ENCODE measurements at regions not wholly inside any gene's neighbourhood (a gene's known extent, or its start where the extent isn't known, plus 50 kb on each side); places are given as distances from the start of the nearest gene placed in this dataset.

DNA sequence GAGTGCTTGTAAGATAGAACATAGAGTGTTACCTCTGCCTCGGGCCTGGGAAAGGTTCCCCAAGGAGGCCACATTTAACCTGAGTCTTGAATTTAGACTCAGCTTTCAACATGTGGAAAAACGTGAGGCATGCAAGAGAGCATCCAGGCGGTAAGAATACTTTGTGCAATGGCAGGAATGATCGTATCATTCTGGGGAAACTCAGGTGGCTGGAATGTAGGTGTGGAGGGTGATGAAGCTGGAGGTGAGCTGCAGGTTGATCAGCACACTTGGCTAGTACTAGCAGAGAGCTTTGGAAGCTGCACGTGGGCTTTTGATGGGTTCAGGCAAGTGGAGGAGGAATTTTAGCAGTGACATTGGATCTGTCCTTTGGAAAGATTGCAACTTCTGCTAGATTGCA lies 270.3 kb upstream of the RAG2 start:
- no peak for FAIRE-seq

DNA sequence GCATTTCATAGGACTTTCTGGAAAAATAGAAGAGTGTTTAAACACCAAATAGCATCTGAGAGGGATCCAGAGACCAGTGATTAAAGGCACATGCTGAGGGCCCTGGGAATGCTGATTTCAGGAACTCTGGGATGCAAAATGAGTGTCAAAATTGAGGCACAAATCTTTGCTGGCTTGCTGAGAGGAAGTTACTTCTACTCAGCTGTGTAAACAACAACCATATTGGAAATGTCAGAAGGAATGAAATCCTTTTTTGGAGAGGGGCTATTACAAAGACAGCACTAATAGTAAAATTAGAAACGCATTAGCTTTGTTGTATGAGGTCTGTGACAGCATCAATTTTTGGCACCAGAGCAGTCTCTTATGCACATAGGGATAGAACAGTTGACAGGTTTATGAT lies 267.8 kb upstream of the RAG2 start:
- 42% methylated on average over 1 of the region's 1 CpG for WGBS (ENCODE audit: insufficient coverage, insufficient replicate concordance, low lambda C conversion rate, missing lambda C conversion rate)
- Histone ChIP-seq H3K4me1 (ENCODE audit: control insufficient read depth, insufficient read depth, low read length) (no peaks in the 10 kb centered on the region), H3K36me3 (ENCODE audit: control insufficient read depth in 2 of 2, insufficient read depth in 2 of 2, low read length in 1 of 2) (no peaks in the 10 kb centered on the region), H3K4me2 (ENCODE audit: control insufficient read depth, insufficient read depth) (no peak overlapping the region), H3K9ac (ENCODE audit: control insufficient read depth, insufficient read depth, low read length) (no peak overlapping the region), H2AFZ (ENCODE audit: control insufficient read depth, low read depth, low read length) (no peak overlapping the region), H3K27ac (ENCODE audit: control insufficient read depth, insufficient read depth) (no peak overlapping the region), H4K20me1 (ENCODE audit: control insufficient read depth, insufficient read depth) (no peaks in the 10 kb centered on the region), H3K9me3 (replicated peaks; ENCODE audit: control insufficient read depth, insufficient read depth, low read length) (no peaks in the 10 kb centered on the region), H3K27me3 (replicated peaks in 1 of 2; ENCODE audit: control insufficient read depth in 2 of 2, insufficient read depth in 2 of 2, low read length in 1 of 2) (no peaks in the 10 kb centered on the region), H3K79me2 (ENCODE audit: control insufficient read depth, insufficient read depth, low read length) (no peaks in the 10 kb centered on the region), H3K4me3 (no peak overlapping the region)
- ChIA-PET RAD21 (ENCODE audit: unreplicated experiment) (no interaction called here), CTCF (no interaction called here), SMC1A (ENCODE audit: uncharacterized antibody, unreplicated experiment) (no interaction called here), POLR2A (no interaction called here)
- no peak for ATAC-seq
- TF ChIP-seq CBFB (IDR thresholded peaks at IDR 0.05; ENCODE audit: low read depth) (no peak), PAX8 (IDR thresholded peaks at IDR 0.05) (no peak), NR2F1 (conservative IDR thresholded peaks at IDR 0.05) (no peak), HCFC1 (IDR thresholded peaks at IDR 0.05; ENCODE audit: low read length) (no peak), STAT1 (conservative IDR thresholded peaks at IDR 0.05) (no peak), CHD2 (IDR thresholded peaks at IDR 0.05; ENCODE audit: borderline replicate concordance, low read depth, low read length) (no peak), ZNF24 (IDR thresholded peaks at IDR 0.05) (no peak), NR2C2 (IDR thresholded peaks at IDR 0.05; ENCODE audit: borderline replicate concordance, control insufficient read depth, insufficient read length, low read depth) (no peak), IRF4 (IDR thresholded peaks at IDR 0.05; ENCODE audit: low read depth, low read length) (no peak), YY1 (IDR thresholded peaks at IDR 0.05; ENCODE audit: low read depth, low read length) (no peak), ZNF217 (IDR thresholded peaks at IDR 0.05) (no peak)
- TF ChIP-seq, protein P1, sequence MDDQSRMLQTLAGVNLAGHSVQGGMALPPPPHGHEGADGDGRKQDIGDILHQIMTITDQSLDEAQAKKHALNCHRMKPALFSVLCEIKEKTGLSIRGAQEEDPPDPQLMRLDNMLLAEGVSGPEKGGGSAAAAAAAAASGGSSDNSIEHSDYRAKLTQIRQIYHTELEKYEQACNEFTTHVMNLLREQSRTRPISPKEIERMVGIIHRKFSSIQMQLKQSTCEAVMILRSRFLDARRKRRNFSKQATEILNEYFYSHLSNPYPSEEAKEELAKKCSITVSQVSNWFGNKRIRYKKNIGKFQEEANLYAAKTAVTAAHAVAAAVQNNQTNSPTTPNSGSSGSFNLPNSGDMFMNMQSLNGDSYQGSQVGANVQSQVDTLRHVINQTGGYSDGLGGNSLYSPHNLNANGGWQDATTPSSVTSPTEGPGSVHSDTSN (IDR thresholded peaks at IDR 0.05; ENCODE audit: insufficient replicate concordance, low read depth, low read length): no peak
- intact Hi-C loops (cut with micrococcal nuclease; ENCODE audit: unreplicated experiment) (no loop called here), in situ Hi-C loops (cut with MboI) (no loop called here)
- BruUV-seq (replicated peaks): no TSS peak
- DNase-seq (ENCODE audit: low read depth, low spot score): no peak
- no peak for FAIRE-seq

More for the DNA sequence above, 270.3 kb upstream of the RAG2 start:
- Histone ChIP-seq H3K36me3 (ENCODE audit: control insufficient read depth in 2 of 2, insufficient read depth in 2 of 2, low read length in 1 of 2) (no peaks in the 10 kb centered on the region), H3K9ac (ENCODE audit: control insufficient read depth, insufficient read depth, low read length) (no peak overlapping the region), H3K27ac (ENCODE audit: control insufficient read depth, insufficient read depth) (no peak overlapping the region), H3K4me3 (no peak overlapping the region), H3K9me3 (replicated peaks; ENCODE audit: control insufficient read depth, insufficient read depth, low read length) (no peaks in the 10 kb centered on the region), H3K4me1 (ENCODE audit: control insufficient read depth, insufficient read depth, low read length) (no peaks in the 10 kb centered on the region), H3K4me2 (ENCODE audit: control insufficient read depth, insufficient read depth) (no peak overlapping the region), H3K27me3 (replicated peaks in 1 of 2; ENCODE audit: control insufficient read depth in 2 of 2, insufficient read depth in 2 of 2, low read length in 1 of 2) (no peaks in the 10 kb centered on the region), H4K20me1 (ENCODE audit: control insufficient read depth, insufficient read depth) (no peaks in the 10 kb centered on the region), H2AFZ (ENCODE audit: control insufficient read depth, low read depth, low read length) (no peak overlapping the region), H3K79me2 (ENCODE audit: control insufficient read depth, insufficient read depth, low read length) (no peaks in the 10 kb centered on the region)
- ChIA-PET SMC1A (ENCODE audit: uncharacterized antibody, unreplicated experiment) (no interaction called here), CTCF (no interaction called here), RAD21 (ENCODE audit: unreplicated experiment) (no interaction called here), POLR2A (no interaction called here)
- intact Hi-C loops (cut with micrococcal nuclease; ENCODE audit: unreplicated experiment) (no loop called here), in situ Hi-C loops (cut with MboI) (no loop called here)
- TF ChIP-seq SMARCA5 (IDR thresholded peaks at IDR 0.05) (no peak), BMI1 (IDR thresholded peaks at IDR 0.05; ENCODE audit: borderline replicate concordance) (no peak), DPF2 (IDR thresholded peaks at IDR 0.05) (no peak), CREM (IDR thresholded peaks at IDR 0.05; ENCODE audit: low read depth) (no peak), NR2C2 (IDR thresholded peaks at IDR 0.05; ENCODE audit: borderline replicate concordance, control insufficient read depth, insufficient read length, low read depth) (no peak)
- TF ChIP-seq, protein P2, sequence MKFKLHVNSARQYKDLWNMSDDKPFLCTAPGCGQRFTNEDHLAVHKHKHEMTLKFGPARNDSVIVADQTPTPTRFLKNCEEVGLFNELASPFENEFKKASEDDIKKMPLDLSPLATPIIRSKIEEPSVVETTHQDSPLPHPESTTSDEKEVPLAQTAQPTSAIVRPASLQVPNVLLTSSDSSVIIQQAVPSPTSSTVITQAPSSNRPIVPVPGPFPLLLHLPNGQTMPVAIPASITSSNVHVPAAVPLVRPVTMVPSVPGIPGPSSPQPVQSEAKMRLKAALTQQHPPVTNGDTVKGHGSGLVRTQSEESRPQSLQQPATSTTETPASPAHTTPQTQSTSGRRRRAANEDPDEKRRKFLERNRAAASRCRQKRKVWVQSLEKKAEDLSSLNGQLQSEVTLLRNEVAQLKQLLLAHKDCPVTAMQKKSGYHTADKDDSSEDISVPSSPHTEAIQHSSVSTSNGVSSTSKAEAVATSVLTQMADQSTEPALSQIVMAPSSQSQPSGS (IDR thresholded peaks at IDR 0.05; ENCODE audit: low read length): no peak
- ATAC-seq (no peak), DNase-seq (ENCODE audit: low read depth, low spot score) (no peak)
- WGBS (ENCODE audit: insufficient coverage, insufficient replicate concordance, low lambda C conversion rate, missing lambda C conversion rate): 14% methylated on average over 5 of the region's 5 CpGs
- no TSS peak for BruUV-seq (replicated peaks)

Measured in GM12878 (cell line).